Uterus (tissue), 2 donors: ENCODE measurements at regions not wholly inside any gene's neighbourhood (a gene's known extent, or its start where the extent isn't known, plus 50 kb on each side); places are given as distances from the start of the nearest gene placed in this dataset.

ENCODE experiments used
- POLR2A ChIP-seq, 2 donors: fragments of 450-650 bp; IDR thresholded peaks; one replicate each; pipeline ENCODE4 v1.6.1; 2016; ENCODE audit warnings: antibody characterized with exemption in 2 of 2, mild to moderate bottlenecking in 1 of 2, moderate library complexity in 1 of 2
- TF ChIP-seq, protein P1 (sequence below), 4 experiments: fragments of 200-600 bp in 2 of 4; fragments of 450-650 bp in 2 of 4; sonication (generic) in 2 of 4; IDR thresholded peaks; one replicate each; pipeline ENCODE4 v1.5.1; 2016 to 2019; ENCODE audit warnings: antibody characterized with exemption in 4 of 4, mild to moderate bottlenecking in 2 of 4, moderate library complexity in 1 of 4

DNA sequence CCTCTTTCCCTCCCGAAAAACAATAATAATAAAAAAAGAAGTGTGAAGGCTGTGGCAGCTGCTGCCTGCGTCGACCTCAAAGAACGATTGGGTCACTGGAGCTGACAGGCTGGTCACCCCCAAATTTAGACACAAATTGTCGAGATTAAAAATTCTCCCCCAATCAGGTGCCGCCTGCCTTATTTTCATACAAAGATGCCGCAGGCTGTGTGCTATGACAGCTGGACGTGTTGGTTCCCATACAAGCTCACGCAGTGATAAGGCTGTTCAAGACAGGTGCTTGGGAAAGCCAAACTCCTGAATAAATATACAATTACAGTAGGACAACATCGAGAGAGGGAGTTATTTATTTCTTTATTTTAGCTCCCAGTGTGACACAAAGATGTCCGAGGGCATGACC, 1041.8 kb downstream of the VRK1 start:
- TF ChIP-seq, protein P1, sequence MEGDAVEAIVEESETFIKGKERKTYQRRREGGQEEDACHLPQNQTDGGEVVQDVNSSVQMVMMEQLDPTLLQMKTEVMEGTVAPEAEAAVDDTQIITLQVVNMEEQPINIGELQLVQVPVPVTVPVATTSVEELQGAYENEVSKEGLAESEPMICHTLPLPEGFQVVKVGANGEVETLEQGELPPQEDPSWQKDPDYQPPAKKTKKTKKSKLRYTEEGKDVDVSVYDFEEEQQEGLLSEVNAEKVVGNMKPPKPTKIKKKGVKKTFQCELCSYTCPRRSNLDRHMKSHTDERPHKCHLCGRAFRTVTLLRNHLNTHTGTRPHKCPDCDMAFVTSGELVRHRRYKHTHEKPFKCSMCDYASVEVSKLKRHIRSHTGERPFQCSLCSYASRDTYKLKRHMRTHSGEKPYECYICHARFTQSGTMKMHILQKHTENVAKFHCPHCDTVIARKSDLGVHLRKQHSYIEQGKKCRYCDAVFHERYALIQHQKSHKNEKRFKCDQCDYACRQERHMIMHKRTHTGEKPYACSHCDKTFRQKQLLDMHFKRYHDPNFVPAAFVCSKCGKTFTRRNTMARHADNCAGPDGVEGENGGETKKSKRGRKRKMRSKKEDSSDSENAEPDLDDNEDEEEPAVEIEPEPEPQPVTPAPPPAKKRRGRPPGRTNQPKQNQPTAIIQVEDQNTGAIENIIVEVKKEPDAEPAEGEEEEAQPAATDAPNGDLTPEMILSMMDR (IDR thresholded peaks at IDR 0.05) = no peak
- no peak for TF ChIP-seq POLR2A (IDR thresholded peaks at IDR 0.05)
